B cell (primary cell): ENCODE measurements at regions not wholly inside any gene's neighbourhood (a gene's known extent, or its start where the extent isn't known, plus 50 kb on each side); places are given as distances from the start of the nearest gene placed in this dataset.

Source experiments
- ATAC-seq: fragments of 200-7000 bp; cut with Tn5 transposase; one replicate; pipeline ENCODE4 v1.10.0; 2021; ENCODE audit warnings: low read depth, mild to moderate bottlenecking, moderate number of reproducible peaks, moderate library complexity
- CTCF ChIA-PET: fragments of 350-600 bp; sonication (Branson Sonifier 250); formaldehyde crosslinking; loops from one replicate; lab custom pipeline; 2021; ENCODE audit warnings: antibody characterized with exemption, inconsistent platforms; lab: Charles Lee
- POLR2A ChIA-PET: fragments of 350-600 bp; sonication (Branson Sonifier 250); formaldehyde crosslinking; loops from one replicate; lab custom pipeline; 2021; ENCODE audit warnings: antibody characterized with exemption; lab: Charles Lee
- DNase-seq: peaks from one replicate; pipeline ENCODE4 v3.0.0; 2013
- H2AFZ ChIP-seq: 2 replicates; pipeline ENCODE4 v1.6.1; 2012; ENCODE audit warnings: mild to moderate bottlenecking, low read depth, low read length; ENCODE audit not compliant: insufficient read depth, poor library complexity, severe bottlenecking
- H3K27ac ChIP-seq, 2 donors: 1 replicate in 1 of 2; 2 replicates in 1 of 2; pipeline ENCODE4 v1.5.1; 2012 to 2013; ENCODE audit warnings: low read length in 2 of 2, mild to moderate bottlenecking in 2 of 2, moderate library complexity in 1 of 2
- H3K27me3 ChIP-seq, 4 experiments: fragments of 200-600 bp in 1 of 4; sonication (generic) in 1 of 4; replicated peaks in 1 of 4; 1 replicate in 2 of 4; 2 replicates in 2 of 4; pipeline versions ENCODE4 v1.6.1 to v1.7.0; 2013 to 2016; ENCODE audit warnings: low read length in 3 of 4, mild to moderate bottlenecking in 2 of 4, mixed read lengths in 1 of 4, moderate library complexity in 1 of 4; ENCODE audit not compliant: insufficient read depth in 4 of 4, control insufficient read depth in 3 of 4; ENCODE audit errors: control extremely low read depth in 1 of 4
- H3K36me3 ChIP-seq, 2 experiments: replicated peaks in 1 of 2; 1 replicate in 1 of 2; 2 replicates in 1 of 2; pipeline versions ENCODE4 v1.6.1 to v1.7.1; 2013; ENCODE audit warnings: low read length in 1 of 2; ENCODE audit not compliant: insufficient read depth in 2 of 2, control insufficient read depth in 1 of 2; ENCODE audit errors: control extremely low read depth in 1 of 2, extremely low read depth in 1 of 2
- H3K4me1 ChIP-seq, 2 donors: fragments of 200-600 bp in 1 of 2; sonication (generic) in 1 of 2; 1 replicate in 1 of 2; 2 replicates in 1 of 2; pipeline versions ENCODE4 v1.5.1 to v1.6.1; 2013 to 2017; ENCODE audit warnings: low read length in 2 of 2; ENCODE audit not compliant: control insufficient read depth in 2 of 2, insufficient read depth in 2 of 2
- H3K4me2 ChIP-seq: replicated peaks from 2 replicates; pipeline ENCODE3; 2012; ENCODE audit warnings: mild to moderate bottlenecking, low read depth, low read length; ENCODE audit not compliant: poor library complexity, severe bottlenecking
- H3K4me3 ChIP-seq, 5 experiments: fragments of 200-600 bp in 1 of 5; sonication (generic) in 1 of 5; 1 replicate in 3 of 5; 2 replicates in 2 of 5; pipeline versions ENCODE4 v1.5.1 to v1.7.0; 2011 to 2016; ENCODE audit warnings: low read length in 4 of 5, mild to moderate bottlenecking in 4 of 5, low read depth in 2 of 5, control low read depth in 1 of 5, moderate library complexity in 1 of 5; ENCODE audit not compliant: insufficient read depth in 1 of 5; ENCODE audit errors: control extremely low read depth in 1 of 5, extremely low read depth in 1 of 5
- H3K79me2 ChIP-seq: fragments of 200-600 bp; sonication (generic); one replicate; pipeline ENCODE4 v1.6.0; 2016; ENCODE audit warnings: low read length; ENCODE audit not compliant: control insufficient read depth, insufficient read depth
- H3K9ac ChIP-seq: fragments of 200-600 bp; sonication (generic); 2 replicates; pipeline ENCODE4 v1.6.1; 2017; ENCODE audit warnings: mild to moderate bottlenecking, low read length, moderate library complexity
- H3K9me3 ChIP-seq, 3 donors: one replicate each; pipeline versions ENCODE4 v1.6.1 to v1.7.1; 2013; ENCODE audit warnings: low read length in 2 of 3; ENCODE audit not compliant: control insufficient read depth in 2 of 3, insufficient read depth in 1 of 3; ENCODE audit errors: control extremely low read depth in 1 of 3
- H4K20me1 ChIP-seq: 2 replicates; pipeline ENCODE4 v1.6.0; 2012; ENCODE audit warnings: mild to moderate bottlenecking, low read length; ENCODE audit not compliant: insufficient read depth, control insufficient read depth, poor library complexity, severe bottlenecking
- H3K27ac Mint-ChIP-seq: one replicate; pipeline ENCODE4 v1.8.0; 2021; ENCODE audit warnings: mixed read lengths
- H3K27me3 Mint-ChIP-seq: one replicate; pipeline ENCODE4 v1.8.0; 2021; ENCODE audit warnings: mixed read lengths
- H3K4me1 Mint-ChIP-seq: one replicate; pipeline ENCODE4 v1.8.0; 2021; ENCODE audit warnings: mixed read lengths
- H3K4me3 Mint-ChIP-seq: one replicate; pipeline ENCODE4 v1.8.0; 2021; ENCODE audit warnings: mixed read lengths
- H3K9me3 Mint-ChIP-seq: one replicate; pipeline ENCODE4 v1.8.0; 2022; ENCODE audit warnings: mixed read lengths; ENCODE audit not compliant: insufficient read depth
- CTCF ChIP-seq: fragments of 200-600 bp; IDR thresholded peaks from one replicate; pipeline ENCODE4 v1.8.0; 2022; ENCODE audit warnings: antibody characterized with exemption, mild to moderate bottlenecking
- EZH2 ChIP-seq: IDR thresholded peaks from 2 replicates; pipeline ENCODE4 v1.6.1; 2012; ENCODE audit warnings: borderline replicate concordance, low read depth, mild to moderate bottlenecking, moderate library complexity, low read length; ENCODE audit not compliant: insufficient read depth, poor library complexity, severe bottlenecking
- WGBS: methylation state at CpG from one replicate; pipeline ENCODE4 v1.1.5; 2013; ENCODE audit warnings: missing lambda C conversion rate; ENCODE audit not compliant: insufficient coverage; 5-methylcytosine and 5-hydroxymethylcytosine counted together
- intact Hi-C: fragments of 100-400 bp; cut with micrococcal nuclease; formaldehyde crosslinking; loops from one replicate; pipeline ENCODE4 v1.10.0; 2022

- Mint-ChIP-seq H3K9me3 (no peaks in the 10 kb centered on the region), H3K4me3 (no peak overlapping the region), H3K4me1 (no peaks in the 10 kb centered on the region), H3K27ac (no peak overlapping the region), H3K27me3 (peaks cover 18% of the 10 kb centered on the region)
- Histone ChIP-seq H3K4me2 (no peak overlapping the region), H3K27ac (no peak overlapping the region), H4K20me1 (no peaks in the 10 kb centered on the region), H3K79me2 (no peaks in the 10 kb centered on the region), H3K9me3 (no peaks in the 10 kb centered on the region), H3K9ac (no peak overlapping the region), H3K4me1 (no peaks in the 10 kb centered on the region), H2AFZ (no peak overlapping the region), H3K36me3 (no peaks in the 10 kb centered on the region), H3K27me3 (peaks cover 0 to 8% (median 0%) of the 10 kb centered on the region in 4 experiments), H3K4me3 (no peak overlapping the region)
- TF ChIP-seq EZH2: no peak
- no peak for TF ChIP-seq CTCF
- no peak for DNase-seq
- intact Hi-C loops: no loop called here
- CTCF ChIA-PET: interaction anchor here (1.4 kb wide), 1 partner anchor 53 kb away, joined by 3 read pairs; no protein-coding TSS in a partner anchor
- 94% methylated on average over 1 of the region's 1 CpG for WGBS
- POLR2A ChIA-PET: no interaction called here
- no peak for ATAC-seq
Observed at GRCh38 chr2:126756125-126756524, 100.2 kb downstream of the GYPC start.

GRCh38 chr2:126761256-126761980 is 105.5 kb downstream of the GYPC start:
- Mint-ChIP-seq H3K27me3 (peaks cover 25% of the 10 kb centered on the region), H3K4me3 (no peak overlapping the region), H3K27ac (no peak overlapping the region), H3K9me3 (no peaks in the 10 kb centered on the region), H3K4me1 (peaks cover 10% of the 10 kb centered on the region)
- no peak overlapping the region for H3K4me3 ChIP-seq
- no peaks in the 10 kb centered on the region for H3K27me3 ChIP-seq
- peaks cover 4 to 8% of the 10 kb centered on the region in 2 donors for H3K4me1 ChIP-seq
- WGBS: 89% methylated on average over 3 of the region's 6 CpGs
- DNase-seq (no peak), ATAC-seq (no peak)
- no peaks in the 10 kb centered on the region for H3K79me2 ChIP-seq
- no peaks in the 10 kb centered on the region for H3K9me3 ChIP-seq
- H3K9ac ChIP-seq: no peak overlapping the region
- H3K27ac ChIP-seq: no peak overlapping the region
- H2AFZ ChIP-seq: no peak overlapping the region
- ChIA-PET POLR2A (no interaction called here), CTCF (interaction anchor here (1.7 kb wide), 1 partner anchor 233 kb away, joined by 5 read pairs; no protein-coding TSS in a partner anchor)
- no peaks in the 10 kb centered on the region for H4K20me1 ChIP-seq
- intact Hi-C loops: no loop called here
- TF ChIP-seq CTCF: no peak
- TF ChIP-seq EZH2: no peak
- H3K4me2 ChIP-seq: no peak overlapping the region
- H3K36me3 ChIP-seq: no peaks in the 10 kb centered on the region
